B cell (primary cell): ENCODE measurements at regions not wholly inside any gene's neighbourhood (a gene's known extent, or its start where the extent isn't known, plus 50 kb on each side); places are given as distances from the start of the nearest gene placed in this dataset.

Experiments used
- EZH2 ChIP-seq: IDR thresholded peaks from 2 replicates; pipeline ENCODE4 v1.6.1; 2012; ENCODE audit warnings: borderline replicate concordance, low read depth, mild to moderate bottlenecking, moderate library complexity, low read length; ENCODE audit not compliant: insufficient read depth, poor library complexity, severe bottlenecking
- TF ChIP-seq, protein P1 (sequence below): fragments of 200-600 bp; IDR thresholded peaks from one replicate; pipeline ENCODE4 v1.8.0; 2022; ENCODE audit warnings: antibody characterized with exemption, mild to moderate bottlenecking

DNA sequence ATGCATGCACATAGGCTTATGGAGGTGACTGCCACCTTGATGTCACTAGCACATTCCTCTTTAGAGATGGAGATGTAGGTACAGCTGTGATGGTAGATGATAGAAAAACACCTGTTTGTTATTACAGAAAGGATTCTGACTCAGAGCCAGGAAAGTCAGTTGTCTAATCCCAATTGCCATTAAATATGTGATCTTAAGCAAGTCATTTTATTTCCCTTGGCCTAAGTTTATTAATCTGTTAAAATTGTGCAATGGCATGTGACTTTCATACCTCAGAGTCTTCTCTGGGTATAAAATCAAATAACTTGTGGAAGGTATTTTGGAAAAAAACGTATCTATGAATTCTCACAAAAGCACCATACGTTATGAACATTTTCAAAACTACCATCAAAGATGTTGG is 123.9 kb upstream of the BET1 start:
- no peak for TF ChIP-seq EZH2
- TF ChIP-seq, protein P1, sequence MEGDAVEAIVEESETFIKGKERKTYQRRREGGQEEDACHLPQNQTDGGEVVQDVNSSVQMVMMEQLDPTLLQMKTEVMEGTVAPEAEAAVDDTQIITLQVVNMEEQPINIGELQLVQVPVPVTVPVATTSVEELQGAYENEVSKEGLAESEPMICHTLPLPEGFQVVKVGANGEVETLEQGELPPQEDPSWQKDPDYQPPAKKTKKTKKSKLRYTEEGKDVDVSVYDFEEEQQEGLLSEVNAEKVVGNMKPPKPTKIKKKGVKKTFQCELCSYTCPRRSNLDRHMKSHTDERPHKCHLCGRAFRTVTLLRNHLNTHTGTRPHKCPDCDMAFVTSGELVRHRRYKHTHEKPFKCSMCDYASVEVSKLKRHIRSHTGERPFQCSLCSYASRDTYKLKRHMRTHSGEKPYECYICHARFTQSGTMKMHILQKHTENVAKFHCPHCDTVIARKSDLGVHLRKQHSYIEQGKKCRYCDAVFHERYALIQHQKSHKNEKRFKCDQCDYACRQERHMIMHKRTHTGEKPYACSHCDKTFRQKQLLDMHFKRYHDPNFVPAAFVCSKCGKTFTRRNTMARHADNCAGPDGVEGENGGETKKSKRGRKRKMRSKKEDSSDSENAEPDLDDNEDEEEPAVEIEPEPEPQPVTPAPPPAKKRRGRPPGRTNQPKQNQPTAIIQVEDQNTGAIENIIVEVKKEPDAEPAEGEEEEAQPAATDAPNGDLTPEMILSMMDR = no peak
